ENCODE measurements at regions not wholly inside any gene's neighbourhood (a gene's known extent, or its start where the extent isn't known, plus 50 kb on each side); places are given as distances from the start of the nearest gene placed in this dataset.

GRCh38 chr11:90930252-90930651 is 707.4 kb upstream of the CHORDC1 start:
- DNase-seq (ENCODE audit: low read depth, low spot score), result no peak
- POLR2A ChIA-PET, result no interaction called here
- no TSS peak for BruUV-seq (replicated peaks)
- CTCF ChIA-PET, result no interaction called here
- in situ Hi-C loops (cut with HindIII; ENCODE audit: low pct_unique_long_range_greater_than_20kb, low sequenced_read_pairs) (no loop called here), intact Hi-C loops (cut with micrococcal nuclease; ENCODE audit: unreplicated experiment) (no loop called here)
- no peaks in the 10 kb centered on the region for H3K27me3 ChIP-seq (ENCODE audit: control insufficient read depth, insufficient read depth, low read length)
- no peaks in the 10 kb centered on the region for H3K36me3 ChIP-seq (ENCODE audit: control insufficient read depth, insufficient read depth, low read length)
- H3K27ac ChIP-seq (ENCODE audit: low read length), result no peak overlapping the region
- H3K4me3 ChIP-seq (ENCODE audit: low read depth in 2 of 2, low read length in 2 of 2), result no peak overlapping the region
- TF ChIP-seq SIN3A (IDR thresholded peaks at IDR 0.05; ENCODE audit: borderline replicate concordance, insufficient read depth, low read depth, low read length), result no peak
- TF ChIP-seq TCF7L2 (IDR thresholded peaks at IDR 0.05; ENCODE audit: low read depth, low read length), result no peak
- ATAC-seq, result no peak
- no peaks in the 10 kb centered on the region for H3K9me3 ChIP-seq (ENCODE audit: control insufficient read depth, insufficient read depth, low read depth, low read length)
- no peaks in the 10 kb centered on the region for H3K4me1 ChIP-seq (ENCODE audit: control insufficient read depth, insufficient read depth, low read length)

GRCh38 chr11:90919332-90919731 is 696.5 kb upstream of the CHORDC1 start:
- DNase-seq (ENCODE audit: low read depth, low spot score), result no peak
- Histone ChIP-seq H3K4me1 (ENCODE audit: control insufficient read depth, insufficient read depth, low read length) (no peaks in the 10 kb centered on the region), H3K27ac (ENCODE audit: low read length) (no peak overlapping the region), H3K27me3 (ENCODE audit: control insufficient read depth, insufficient read depth, low read length) (no peaks in the 10 kb centered on the region), H3K4me3 (ENCODE audit: low read depth in 2 of 2, low read length in 2 of 2) (no peak overlapping the region), H3K9me3 (ENCODE audit: control insufficient read depth, insufficient read depth, low read depth, low read length) (no peaks in the 10 kb centered on the region), H3K36me3 (ENCODE audit: control insufficient read depth, insufficient read depth, low read length) (no peaks in the 10 kb centered on the region)
- intact Hi-C loops (cut with micrococcal nuclease; ENCODE audit: unreplicated experiment) (no loop called here), in situ Hi-C loops (cut with HindIII; ENCODE audit: low pct_unique_long_range_greater_than_20kb, low sequenced_read_pairs) (no loop called here)
- ChIA-PET CTCF (no interaction called here), POLR2A (no interaction called here)
- no TSS peak for BruUV-seq (replicated peaks)
- ATAC-seq, result no peak
- TF ChIP-seq SIN3A (IDR thresholded peaks at IDR 0.05; ENCODE audit: borderline replicate concordance, insufficient read depth, low read depth, low read length) (no peak), POLR2AphosphoS5 (IDR thresholded peaks at IDR 0.05; ENCODE audit: low read depth, low read length) (no peak), TCF7L2 (IDR thresholded peaks at IDR 0.05; ENCODE audit: low read depth, low read length) (no peak), CTCF (IDR thresholded peaks at IDR 0.05) (no peak), REST (IDR thresholded peaks at IDR 0.05; ENCODE audit: insufficient read depth in 1 of 2, low read depth in 2 of 2, low read length in 1 of 2) (no peak)

GRCh38 chr11:90916706-90917105 is 693.9 kb upstream of the CHORDC1 start:
- CTCF ChIA-PET, result no interaction called here
- TF ChIP-seq CTCF (IDR thresholded peaks at IDR 0.05), result no peak
- no peak for TF ChIP-seq POLR2AphosphoS5 (IDR thresholded peaks at IDR 0.05; ENCODE audit: low read depth, low read length)
- no peak for TF ChIP-seq SIN3A (IDR thresholded peaks at IDR 0.05; ENCODE audit: borderline replicate concordance, insufficient read depth, low read depth, low read length)
- TF ChIP-seq REST (IDR thresholded peaks at IDR 0.05; ENCODE audit: insufficient read depth in 1 of 2, low read depth in 2 of 2, low read length in 1 of 2), result no peak
- no peak for TF ChIP-seq TCF7L2 (IDR thresholded peaks at IDR 0.05; ENCODE audit: low read depth, low read length)
- H3K4me3 ChIP-seq (ENCODE audit: low read depth in 2 of 2, low read length in 2 of 2), result no peak overlapping the region
- POLR2A ChIA-PET, result no interaction called here
- H3K36me3 ChIP-seq (ENCODE audit: control insufficient read depth, insufficient read depth, low read length), result no peaks in the 10 kb centered on the region
- ATAC-seq (no peak), DNase-seq (ENCODE audit: low read depth, low spot score) (no peak)
- in situ Hi-C loops (cut with HindIII; ENCODE audit: low pct_unique_long_range_greater_than_20kb, low sequenced_read_pairs), result no loop called here
- no TSS peak for BruUV-seq (replicated peaks)
- no peaks in the 10 kb centered on the region for H3K9me3 ChIP-seq (ENCODE audit: control insufficient read depth, insufficient read depth, low read depth, low read length)
- no peaks in the 10 kb centered on the region for H3K4me1 ChIP-seq (ENCODE audit: control insufficient read depth, insufficient read depth, low read length)
- H3K27me3 ChIP-seq (ENCODE audit: control insufficient read depth, insufficient read depth, low read length), result no peaks in the 10 kb centered on the region
- H3K27ac ChIP-seq (ENCODE audit: low read length), result no peak overlapping the region
- intact Hi-C loops (cut with micrococcal nuclease; ENCODE audit: unreplicated experiment), result no loop called here
